HepG2 (cell line): ENCODE measurements at regions not wholly inside any gene's neighbourhood (a gene's known extent, or its start where the extent isn't known, plus 50 kb on each side); places are given as distances from the start of the nearest gene placed in this dataset.

Experiments
- ATAC-seq: fragments of 200-7000 bp; cut with Tn5 transposase; 3 replicates; pipeline ENCODE4 v1.9.1; 2020; ENCODE audit warnings: mild to moderate bottlenecking, moderate library complexity
- BruUV-seq: library from RNA; stranded (reverse); fragments of 400-500 nt; replicated peaks from 2 replicates; lab custom pipeline; 2021; lab: Mats Ljungman, UMichigan
- CTCF ChIA-PET: fragments of 300-600 bp; formaldehyde crosslinking; extraction: SDS; loops from one replicate; lab custom pipeline; 2021; ENCODE audit warnings: low total read pairs, inconsistent platforms, low intra/inter-chr PET ratio; lab: Yijun Ruan, JAX
- POLR2A ChIA-PET: fragments of 350-600 bp; sonication (Branson Sonifier 250); formaldehyde crosslinking; loops from one replicate; lab custom pipeline; 2020; ENCODE audit warnings: antibody characterized with exemption, inconsistent platforms; lab: Yijun Ruan, JAX
- DNase-seq: peaks from one replicate; pipeline ENCODE4 v3.0.0-alpha.2; 2015; ENCODE audit warnings: low spot score
- FAIRE-seq: peaks from 3 replicates; lab custom pipeline; 2011; peaks lifted over from hg19 to GRCh38; lab: Jason Lieb, UNC
- H2AFZ ChIP-seq: one replicate; pipeline ENCODE4 v1.6.1; 2011; ENCODE audit warnings: low read length, inconsistent platforms
- H3K27ac ChIP-seq: fragments of 300-600 bp; 3 replicates; pipeline ENCODE4 v1.8.0; 2011; ENCODE audit warnings: mixed run types, mild to moderate bottlenecking, mixed read lengths, low read length, inconsistent platforms; ENCODE audit not compliant: insufficient read depth; ENCODE audit errors: extremely low read length
- H3K27me3 ChIP-seq, 2 experiments: fragments of 200-600 bp in 1 of 2; 2 replicates in 1 of 2; 3 replicates in 1 of 2; pipeline versions ENCODE4 v1.6.0 to v1.8.0; 2011; ENCODE audit warnings: low read length in 2 of 2, mild to moderate bottlenecking in 2 of 2, moderate library complexity in 2 of 2, inconsistent platforms in 1 of 2; ENCODE audit not compliant: insufficient read depth in 2 of 2, control insufficient read depth in 1 of 2
- H3K36me3 ChIP-seq, 2 experiments: fragments of 200-600 bp in 1 of 2; replicated peaks in 1 of 2; 2 replicates in 1 of 2; 3 replicates in 1 of 2; pipeline versions ENCODE4 v1.5.1 to v1.8.0; 2011; ENCODE audit warnings: low read length in 2 of 2, inconsistent platforms in 1 of 2; ENCODE audit not compliant: insufficient read depth in 2 of 2, control insufficient read depth in 1 of 2
- H3K4me1 ChIP-seq: 2 replicates; pipeline ENCODE4 v1.5.1; 2012; ENCODE audit warnings: low read length, inconsistent platforms; ENCODE audit not compliant: insufficient read depth
- H3K4me2 ChIP-seq: 2 replicates; pipeline ENCODE4 v1.6.0; 2011; ENCODE audit warnings: low read depth, low read length, inconsistent platforms
- H3K4me3 ChIP-seq, 3 experiments: fragments of 200-600 bp in 1 of 3; sonication (generic), shearing (Covaris generic) in 1 of 3; replicated peaks in 1 of 3; 2 replicates each; pipeline ENCODE4 v1.5.1; 2011 to 2016; ENCODE audit warnings: low read length in 3 of 3, inconsistent platforms in 2 of 3, low read depth in 2 of 3, mild to moderate bottlenecking in 2 of 3, control low read depth in 1 of 3, mixed read lengths in 1 of 3; ENCODE audit not compliant: insufficient read depth in 1 of 3
- H3K79me2 ChIP-seq: one replicate; pipeline ENCODE4 v1.6.1; 2011; ENCODE audit warnings: low read length, inconsistent platforms; ENCODE audit not compliant: insufficient read depth
- H3K9ac ChIP-seq: 2 replicates; pipeline ENCODE4 v1.6.0; 2011; ENCODE audit warnings: mild to moderate bottlenecking, low read depth, low read length, inconsistent platforms; ENCODE audit not compliant: insufficient read depth
- H3K9me3 ChIP-seq: 2 replicates; pipeline ENCODE4 v1.5.1; 2012; ENCODE audit warnings: mild to moderate bottlenecking, low read length
- H4K20me1 ChIP-seq: 2 replicates; pipeline ENCODE4 v1.6.0; 2011; ENCODE audit warnings: inconsistent platforms, mild to moderate bottlenecking, low read length, moderate library complexity; ENCODE audit not compliant: insufficient read depth
- CBFB ChIP-seq: sonication (generic); formaldehyde crosslinking; IDR thresholded peaks from 2 replicates; pipeline ENCODE4 v1.4.0; 2020; ENCODE audit warnings: missing genetic modification reagents
- HNRNPH1 ChIP-seq: fragments of 200-400 bp; formaldehyde crosslinking; optimal IDR thresholded peaks from 2 replicates; pipeline ENCODE3; 2017; ENCODE audit warnings: mild to moderate bottlenecking, low read depth, low read length
- KMT2A ChIP-seq: sonication (generic); formaldehyde crosslinking; IDR thresholded peaks from 2 replicates; pipeline ENCODE4 v1.4.0; 2020; ENCODE audit warnings: missing genetic modification reagents
- MLLT10 ChIP-seq: sonication (generic); formaldehyde crosslinking; IDR thresholded peaks from 2 replicates; pipeline ENCODE4 v1.4.0; 2020; ENCODE audit warnings: missing genetic modification reagents
- MTF1 ChIP-seq: sonication (generic); formaldehyde crosslinking; IDR thresholded peaks from 2 replicates; pipeline ENCODE4 v1.5.0; 2020; ENCODE audit warnings: missing genetic modification reagents
- SAFB2 ChIP-seq: sonication (generic); formaldehyde crosslinking; IDR thresholded peaks from 2 replicates; pipeline ENCODE4 v1.5.1; 2020; ENCODE audit warnings: missing genetic modification reagents, low read depth, mild to moderate bottlenecking, borderline replicate concordance
- SOX13 ChIP-seq, 3 experiments: fragments of 450-650 bp in 1 of 3; sonication (generic) in 1 of 3; formaldehyde crosslinking in 1 of 3; IDR thresholded peaks in 2 of 3; conservative IDR thresholded peaks in 1 of 3; 2 replicates each; pipeline versions ENCODE4 v1.5.0 to v1.6.1; 2016 to 2020; ENCODE audit warnings: antibody characterized with exemption in 1 of 3, mild to moderate bottlenecking in 1 of 3, missing compliant biosample characterization in 1 of 3, missing genetic modification reagents in 1 of 3, moderate library complexity in 1 of 3
- STAG1 ChIP-seq: sonication (generic); formaldehyde crosslinking; IDR thresholded peaks from 2 replicates; pipeline ENCODE4 v1.4.0; 2020; ENCODE audit warnings: missing genetic modification reagents
- YEATS4 ChIP-seq: sonication (generic); formaldehyde crosslinking; IDR thresholded peaks from 2 replicates; pipeline ENCODE4 v1.4.0; 2020; ENCODE audit warnings: missing genetic modification reagents, borderline replicate concordance
- ZFP37 ChIP-seq: sonication (generic); formaldehyde crosslinking; IDR thresholded peaks from 2 replicates; pipeline ENCODE4 v1.4.0; 2020; ENCODE audit warnings: missing genetic modification reagents, borderline replicate concordance
- ZNF124 ChIP-seq: sonication (generic); formaldehyde crosslinking; IDR thresholded peaks from 2 replicates; pipeline ENCODE4 v1.4.0; 2020; ENCODE audit warnings: missing genetic modification reagents
- ZNF205 ChIP-seq: IDR thresholded peaks from 2 replicates; pipeline ENCODE4 v1.6.1; 2018; ENCODE audit warnings: missing biosample characterization, missing genetic modification reagents
- ZNF329 ChIP-seq: sonication (generic); formaldehyde crosslinking; IDR thresholded peaks from 2 replicates; pipeline ENCODE4 v1.9.0; 2021; ENCODE audit warnings: low read depth, mild to moderate bottlenecking, missing genetic modification reagents
- ZNF670 ChIP-seq: sonication (generic); formaldehyde crosslinking; IDR thresholded peaks from 2 replicates; pipeline ENCODE4 v1.8.0; 2022; ENCODE audit warnings: mild to moderate bottlenecking, missing genetic modification reagents, borderline replicate concordance
- WGBS: methylation state at CpG from one replicate; pipeline ENCODE4 v1.1.6; 2017; ENCODE audit warnings: low lambda C conversion rate; 5-methylcytosine and 5-hydroxymethylcytosine counted together
- in situ Hi-C: cut with HindIII; loops from 2 replicates; pipeline ENCODE4 v1.10.0; 2017; ENCODE audit warnings: low pct_unique_long_range_greater_than_20kb; ENCODE audit not compliant: extremely low pct_ligation_motif_present
- intact Hi-C: fragments of 100-400 bp; cut with micrococcal nuclease; formaldehyde crosslinking; loops from one replicate; pipeline ENCODE4 v1.10.0; 2022; ENCODE audit not compliant: unreplicated experiment
- TF ChIP-seq, protein P1 (sequence below): sonication (generic); formaldehyde crosslinking; IDR thresholded peaks from 2 replicates; pipeline ENCODE4 v1.5.0; 2020; ENCODE audit warnings: mild to moderate bottlenecking, missing genetic modification reagents, borderline replicate concordance
- TF ChIP-seq, protein P2 (sequence below): sonication (generic); formaldehyde crosslinking; IDR thresholded peaks from 2 replicates; pipeline ENCODE4 v1.5.0; 2020; ENCODE audit warnings: missing genetic modification reagents

DNA sequence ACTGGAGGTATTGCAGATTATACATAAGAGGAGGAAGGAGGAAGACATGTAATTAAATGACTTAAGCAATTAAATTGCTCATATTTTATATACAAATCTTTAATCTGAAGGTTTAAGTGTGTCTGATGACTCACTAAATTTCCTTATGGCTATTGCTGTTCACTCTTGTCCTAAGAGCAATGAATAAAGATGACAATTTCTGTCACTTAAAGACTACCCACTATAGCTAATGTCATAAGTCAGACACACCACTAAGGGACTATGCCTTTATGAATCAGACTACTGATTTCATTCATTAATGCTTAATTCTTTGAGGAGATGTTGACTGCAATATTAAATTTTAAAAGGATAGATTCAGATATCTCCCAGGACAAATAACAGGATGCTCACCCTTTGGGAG lies 1514.7 kb downstream of the PCDH18 start:
- intact Hi-C loops: no loop called here
- H3K79me2 ChIP-seq: no peaks in the 10 kb centered on the region
- in situ Hi-C loops: no loop called here
- ChIA-PET POLR2A (no interaction called here), CTCF (no interaction called here)
- H3K27ac ChIP-seq: no peak overlapping the region
- FAIRE-seq: no peak
- BruUV-seq: no TSS peak
- H2AFZ ChIP-seq: no peak overlapping the region
- no peak overlapping the region for H3K4me3 ChIP-seq
- no peak overlapping the region for H3K9ac ChIP-seq
- DNase-seq: no peak
- TF ChIP-seq ZFP37 (CRISPR knock-in tag) (no peak), ZNF670 (CRISPR knock-in tag) (no peak), MTF1 (no peak), SOX13 (IDR thresholded peaks at IDR 0.05) (no peak), SOX13 (CRISPR knock-in tag; conservative IDR thresholded peaks at IDR 0.05 in 1 of 2, IDR thresholded peaks at IDR 0.05 in 1 of 2) (no peak), HNRNPH1 (no peak)
- TF ChIP-seq, protein P1, sequence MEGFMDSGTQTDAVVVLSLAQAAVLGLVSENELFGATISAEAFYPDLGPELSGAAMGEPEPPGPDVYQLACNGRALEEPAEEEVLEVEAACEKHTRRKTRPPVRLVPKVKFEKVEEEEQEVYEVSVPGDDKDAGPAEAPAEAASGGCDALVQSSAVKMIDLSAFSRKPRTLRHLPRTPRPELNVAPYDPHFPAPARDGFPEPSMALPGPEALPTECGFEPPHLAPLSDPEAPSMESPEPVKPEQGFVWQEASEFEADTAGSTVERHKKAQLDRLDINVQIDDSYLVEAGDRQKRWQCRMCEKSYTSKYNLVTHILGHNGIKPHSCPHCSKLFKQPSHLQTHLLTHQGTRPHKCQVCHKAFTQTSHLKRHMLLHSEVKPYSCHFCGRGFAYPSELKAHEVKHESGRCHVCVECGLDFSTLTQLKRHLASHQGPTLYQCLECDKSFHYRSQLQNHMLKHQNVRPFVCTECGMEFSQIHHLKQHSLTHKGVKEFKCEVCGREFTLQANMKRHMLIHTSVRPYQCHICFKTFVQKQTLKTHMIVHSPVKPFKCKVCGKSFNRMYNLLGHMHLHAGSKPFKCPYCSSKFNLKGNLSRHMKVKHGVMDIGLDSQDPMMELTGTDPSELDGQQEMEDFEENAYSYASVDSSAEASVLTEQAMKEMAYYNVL (CRISPR knock-in tag): no peak
- H3K27me3 ChIP-seq: no peaks in the 10 kb centered on the region
- H3K36me3 ChIP-seq: no peaks in the 10 kb centered on the region
- no peak for ATAC-seq
- H3K9me3 ChIP-seq: no peaks in the 10 kb centered on the region
- no peak overlapping the region for H3K4me2 ChIP-seq
- no peaks in the 10 kb centered on the region for H4K20me1 ChIP-seq
- no peaks in the 10 kb centered on the region for H3K4me1 ChIP-seq

DNA sequence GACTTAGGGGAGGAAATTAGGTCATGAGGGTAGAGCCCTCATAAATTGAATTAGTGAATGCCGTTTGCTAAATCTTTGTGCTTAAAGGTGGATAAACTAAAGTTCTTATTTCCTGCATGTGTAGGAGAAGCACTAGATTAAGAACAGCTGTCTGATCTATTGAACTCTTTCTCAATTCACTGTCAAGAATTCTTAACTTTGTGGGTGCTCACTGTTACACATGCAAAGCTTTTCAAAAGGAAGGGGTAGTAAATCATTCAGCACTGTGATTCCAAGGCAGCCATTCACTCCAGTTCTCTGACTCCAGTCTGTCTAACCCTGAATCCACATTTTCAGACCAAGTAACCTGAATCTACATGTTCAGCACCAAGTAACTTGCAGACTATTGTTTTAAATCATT lies 1520.1 kb downstream of the PCDH18 start:
- FAIRE-seq (no peak), DNase-seq (no peak), ATAC-seq (no peak)
- no peaks in the 10 kb centered on the region for H3K36me3 ChIP-seq
- H3K4me3 ChIP-seq: no peak overlapping the region
- H3K27me3 ChIP-seq: no peaks in the 10 kb centered on the region
- H3K9ac ChIP-seq: no peak overlapping the region
- POLR2A ChIA-PET: no interaction called here
- H3K27ac ChIP-seq: no peak overlapping the region
- H2AFZ ChIP-seq: no peak overlapping the region
- no peaks in the 10 kb centered on the region for H3K9me3 ChIP-seq
- BruUV-seq: no TSS peak
- CTCF ChIA-PET: no interaction called here
- H3K79me2 ChIP-seq: no peaks in the 10 kb centered on the region
- in situ Hi-C loops: no loop called here
- no peaks in the 10 kb centered on the region for H3K4me1 ChIP-seq
- H4K20me1 ChIP-seq: no peaks in the 10 kb centered on the region
- no peak overlapping the region for H3K4me2 ChIP-seq
- WGBS: 0% methylated on average over 1 of the region's 1 CpG
- intact Hi-C loops: no loop called here
- no peak for TF ChIP-seq MLLT10
- TF ChIP-seq SAFB2: no peak
- TF ChIP-seq ZNF124 (CRISPR knock-in tag): no peak
- no peak for TF ChIP-seq KMT2A (CRISPR knock-in tag)
- TF ChIP-seq YEATS4 (CRISPR knock-in tag): no peak
- no peak for TF ChIP-seq CBFB (CRISPR knock-in tag)
- no peak for TF ChIP-seq ZNF329 (CRISPR knock-in tag)
- TF ChIP-seq, protein P2, sequence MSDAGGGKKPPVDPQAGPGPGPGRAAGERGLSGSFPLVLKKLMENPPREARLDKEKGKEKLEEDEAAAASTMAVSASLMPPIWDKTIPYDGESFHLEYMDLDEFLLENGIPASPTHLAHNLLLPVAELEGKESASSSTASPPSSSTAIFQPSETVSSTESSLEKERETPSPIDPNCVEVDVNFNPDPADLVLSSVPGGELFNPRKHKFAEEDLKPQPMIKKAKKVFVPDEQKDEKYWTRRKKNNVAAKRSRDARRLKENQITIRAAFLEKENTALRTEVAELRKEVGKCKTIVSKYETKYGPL (CRISPR knock-in tag): no peak
- TF ChIP-seq ZNF205 (CRISPR knock-in tag): no peak
- TF ChIP-seq STAG1 (CRISPR knock-in tag): no peak
